ENCODE measurements at regions not wholly inside any gene's neighbourhood (a gene's known extent, or its start where the extent isn't known, plus 50 kb on each side); places are given as distances from the start of the nearest gene placed in this dataset.

DNA sequence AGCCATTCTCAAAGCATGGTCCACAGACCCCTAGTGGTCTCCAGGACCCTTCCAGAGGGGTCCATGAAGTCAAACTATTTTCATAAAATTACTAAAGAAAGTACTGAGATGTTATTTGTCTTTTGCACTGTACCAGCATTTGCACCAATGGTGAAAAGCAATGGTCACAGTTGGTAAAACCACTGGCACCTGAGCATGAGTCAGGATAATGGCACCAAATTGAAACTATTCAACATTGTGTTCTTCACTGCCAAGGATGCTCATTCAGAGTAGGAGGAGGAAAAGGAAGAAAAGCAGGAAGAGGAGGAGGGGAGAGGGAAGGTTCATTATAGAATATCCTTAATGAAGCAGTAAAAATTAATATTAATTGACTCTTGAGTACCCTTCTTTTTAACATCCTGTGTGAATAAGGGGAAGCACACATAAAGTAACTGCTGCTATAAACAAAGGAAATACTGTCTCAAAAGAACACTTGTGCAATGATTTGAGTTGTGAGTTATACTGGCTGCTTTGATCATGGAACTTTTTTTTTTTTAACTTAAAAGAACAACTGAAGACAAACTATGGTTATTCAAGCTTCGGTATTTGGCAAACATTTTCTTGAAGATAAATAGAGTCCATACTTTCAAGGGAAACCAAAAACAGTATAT, 60.2 kb downstream of the MPP7 start:
- TF ChIP-seq ELF4 (IDR thresholded peaks at IDR 0.05) (no peak), ZNF384 (IDR thresholded peaks at IDR 0.05) (no peak), LEF1 (IDR thresholded peaks at IDR 0.05; ENCODE audit: borderline replicate concordance) (no peak), ARNT (IDR thresholded peaks at IDR 0.05) (no peak), FOXA1 (IDR thresholded peaks at IDR 0.05) (no peak), CTBP1 (IDR thresholded peaks at IDR 0.05; ENCODE audit: borderline replicate concordance) (no peak), NFRKB (IDR thresholded peaks at IDR 0.05) (no peak), FOXM1 (IDR thresholded peaks at IDR 0.05; ENCODE audit: borderline replicate concordance) (no peak), SUZ12 (IDR thresholded peaks at IDR 0.05) (no peak), L3MBTL2 (conservative IDR thresholded peaks at IDR 0.05) (no peak)
- TF ChIP-seq, protein P1, sequence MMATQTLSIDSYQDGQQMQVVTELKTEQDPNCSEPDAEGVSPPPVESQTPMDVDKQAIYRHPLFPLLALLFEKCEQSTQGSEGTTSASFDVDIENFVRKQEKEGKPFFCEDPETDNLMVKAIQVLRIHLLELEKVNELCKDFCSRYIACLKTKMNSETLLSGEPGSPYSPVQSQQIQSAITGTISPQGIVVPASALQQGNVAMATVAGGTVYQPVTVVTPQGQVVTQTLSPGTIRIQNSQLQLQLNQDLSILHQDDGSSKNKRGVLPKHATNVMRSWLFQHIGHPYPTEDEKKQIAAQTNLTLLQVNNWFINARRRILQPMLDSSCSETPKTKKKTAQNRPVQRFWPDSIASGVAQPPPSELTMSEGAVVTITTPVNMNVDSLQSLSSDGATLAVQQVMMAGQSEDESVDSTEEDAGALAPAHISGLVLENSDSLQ (IDR thresholded peaks at IDR 0.05): no peak
- CTCF ChIA-PET: interaction anchor here (1.0 kb wide), 1 partner anchor 22 kb away, joined by 4 read pairs; no protein-coding TSS in a partner anchor
- DNase-seq (ENCODE audit: extremely low spot score): no peak
- POLR2A ChIA-PET: interaction anchor here (1.1 kb wide), 1 partner anchor 60 kb away, joined by 3 read pairs; the partner anchor contains the start of gene MPP7

DNA sequence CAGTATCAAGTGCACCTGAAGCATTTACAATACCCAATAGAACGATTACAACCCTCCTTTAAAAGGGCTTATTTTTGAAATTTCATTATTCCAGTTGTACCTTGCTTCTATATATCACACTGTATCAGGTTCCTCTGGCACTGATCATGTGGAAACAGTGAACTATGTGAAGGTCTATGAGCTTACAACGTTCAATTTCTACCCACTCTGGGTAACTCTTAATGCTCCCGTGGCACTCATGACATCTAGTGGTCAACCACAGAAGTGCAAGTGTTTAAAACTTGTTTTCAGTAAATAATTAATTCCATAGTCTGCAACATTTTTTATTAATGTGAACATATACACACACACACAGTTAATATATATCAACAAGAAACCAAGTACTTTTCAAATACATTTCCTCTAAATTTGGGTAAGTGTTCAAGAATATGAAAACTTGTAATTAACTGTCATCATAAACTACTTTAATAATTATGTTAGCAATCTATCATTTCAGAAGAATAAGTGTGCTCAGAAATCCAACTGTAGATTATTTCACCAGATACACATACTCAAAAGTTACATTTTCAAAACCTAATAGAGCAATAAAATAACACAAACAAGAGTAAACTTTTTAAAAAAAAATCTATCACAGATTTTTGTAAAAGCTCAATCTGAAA, 61.0 kb downstream of the MPP7 start:
- peak; percentile 47 for DNase-seq (ENCODE audit: extremely low spot score)
- ChIA-PET POLR2A (interaction anchor here (1.1 kb wide), 1 partner anchor 61 kb away, joined by 3 read pairs; the partner anchor contains the start of gene MPP7), CTCF (interaction anchor here (0.5 to 1.3 kb wide), 11 partner anchors 9 to 683 kb away, joined by 3 to 6 read pairs (median 4); no protein-coding TSS in a partner anchor)
- TF ChIP-seq L3MBTL2 (conservative IDR thresholded peaks at IDR 0.05) (no peak), ZNF384 (IDR thresholded peaks at IDR 0.05) (no peak), CTBP1 (IDR thresholded peaks at IDR 0.05; ENCODE audit: borderline replicate concordance) (no peak), NFRKB (IDR thresholded peaks at IDR 0.05) (no peak), ELF4 (IDR thresholded peaks at IDR 0.05) (no peak), HDGF (IDR thresholded peaks at IDR 0.05; ENCODE audit: borderline replicate concordance) (no peak), FOXA1 (IDR thresholded peaks at IDR 0.05) (no peak), LEF1 (IDR thresholded peaks at IDR 0.05; ENCODE audit: borderline replicate concordance) (no peak), SP1 (IDR thresholded peaks at IDR 0.05) (no peak), TARDBP (IDR thresholded peaks at IDR 0.05) (no peak), SUZ12 (IDR thresholded peaks at IDR 0.05) (no peak), BHLHE40 (IDR thresholded peaks at IDR 0.05; ENCODE audit: borderline replicate concordance) (no peak), ARNT (IDR thresholded peaks at IDR 0.05) (no peak), FOXM1 (IDR thresholded peaks at IDR 0.05; ENCODE audit: borderline replicate concordance) (no peak), FOXK2 (IDR thresholded peaks at IDR 0.05) (no peak)
- TF ChIP-seq, protein P1 (IDR thresholded peaks at IDR 0.05): no peak

DNA sequence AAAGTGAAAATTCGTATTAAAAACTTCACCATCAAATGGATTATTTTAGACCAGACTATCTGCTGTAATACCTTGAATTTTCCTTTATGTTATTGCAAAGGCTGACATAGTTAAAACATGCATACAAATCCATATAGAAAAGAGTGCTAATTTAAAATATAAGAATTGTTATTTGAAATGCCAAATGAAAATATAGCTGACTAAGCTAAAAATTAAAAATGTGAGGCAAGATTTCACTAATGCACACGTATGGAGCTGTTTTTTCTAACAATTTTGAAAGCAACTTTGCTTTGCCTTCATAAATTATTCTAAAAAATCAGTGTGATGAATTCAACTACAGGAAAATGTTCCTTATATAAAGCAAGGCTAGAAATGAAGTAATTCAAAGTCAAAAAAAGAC, 62.5 kb downstream of the MPP7 start:
- no peak for DNase-seq (ENCODE audit: extremely low spot score)
- POLR2A ChIA-PET: no interaction called here
- TF ChIP-seq FOXA1 (IDR thresholded peaks at IDR 0.05) (no peak), FOXK2 (IDR thresholded peaks at IDR 0.05) (no peak), ARNT (IDR thresholded peaks at IDR 0.05) (no peak), TARDBP (IDR thresholded peaks at IDR 0.05) (no peak), SP1 (IDR thresholded peaks at IDR 0.05) (no peak), ZNF384 (IDR thresholded peaks at IDR 0.05) (no peak), SUZ12 (IDR thresholded peaks at IDR 0.05) (no peak), L3MBTL2 (conservative IDR thresholded peaks at IDR 0.05) (no peak), BHLHE40 (IDR thresholded peaks at IDR 0.05; ENCODE audit: borderline replicate concordance) (no peak), FOXM1 (IDR thresholded peaks at IDR 0.05; ENCODE audit: borderline replicate concordance) (no peak)
- CTCF ChIA-PET: interaction anchor here (0.7 kb wide), 2 partner anchors 139 to 611 kb away, joined by 3 read pairs; no protein-coding TSS in a partner anchor

DNA sequence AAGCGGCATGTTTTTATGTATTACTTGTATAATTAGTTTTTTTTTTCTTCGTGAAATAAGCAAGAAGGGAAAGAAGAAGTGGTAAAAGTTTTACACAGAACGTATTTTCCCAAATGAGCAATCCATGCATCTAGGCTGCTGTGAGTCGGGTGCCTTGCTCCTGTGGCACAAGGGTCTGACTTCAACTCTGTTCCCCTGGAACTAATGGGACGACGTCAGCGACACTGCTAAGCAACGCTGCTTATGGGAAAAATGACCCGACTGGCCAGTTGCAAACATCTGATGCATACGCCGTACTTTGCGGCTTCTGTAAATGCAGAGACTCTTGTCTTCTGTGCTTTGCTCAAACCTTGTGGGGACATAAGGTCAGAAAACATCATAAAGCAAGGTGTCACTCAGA, 66.3 kb downstream of the MPP7 start:
- peak; percentile 56 for DNase-seq (ENCODE audit: extremely low spot score)
- ChIA-PET CTCF (no interaction called here), POLR2A (interaction anchor here (0.6 kb wide), 1 partner anchor 67 kb away, joined by 3 read pairs; no protein-coding TSS in a partner anchor)
- TF ChIP-seq, protein P1 (IDR thresholded peaks at IDR 0.05): peak; percentile 89; the same call in 1 of the 2 replicates
- TF ChIP-seq ELF4 (IDR thresholded peaks at IDR 0.05): no peak

DNA sequence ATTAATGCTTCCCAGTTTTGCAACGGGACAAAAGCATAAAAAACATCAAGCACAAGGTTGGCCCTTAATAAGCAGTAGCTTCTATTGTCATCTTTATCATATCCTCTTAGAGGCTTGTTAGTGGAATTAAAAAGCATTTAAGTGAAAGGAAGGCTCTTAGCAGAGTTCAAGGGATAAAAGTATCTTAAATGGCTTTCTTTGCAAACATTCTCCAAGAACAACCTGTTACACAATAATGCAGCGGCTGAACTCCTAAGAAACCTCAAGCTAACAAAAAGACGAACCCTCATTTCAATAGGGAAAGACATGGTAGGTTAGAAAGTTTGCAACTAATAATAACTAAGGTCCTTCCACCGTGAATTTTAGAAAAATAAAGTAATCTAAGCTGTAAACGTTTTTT, 82.1 kb downstream of the MPP7 start:
- TF ChIP-seq TARDBP (IDR thresholded peaks at IDR 0.05) (no peak), CTBP1 (IDR thresholded peaks at IDR 0.05; ENCODE audit: borderline replicate concordance) (no peak), FOXK2 (IDR thresholded peaks at IDR 0.05) (no peak), LEF1 (IDR thresholded peaks at IDR 0.05; ENCODE audit: borderline replicate concordance) (no peak), HDGF (IDR thresholded peaks at IDR 0.05; ENCODE audit: borderline replicate concordance) (no peak), SP1 (IDR thresholded peaks at IDR 0.05) (no peak), ARNT (IDR thresholded peaks at IDR 0.05) (no peak), NFRKB (IDR thresholded peaks at IDR 0.05) (no peak), BHLHE40 (IDR thresholded peaks at IDR 0.05; ENCODE audit: borderline replicate concordance) (no peak), FOXM1 (IDR thresholded peaks at IDR 0.05; ENCODE audit: borderline replicate concordance) (no peak), ELF4 (IDR thresholded peaks at IDR 0.05) (no peak), FOXA1 (IDR thresholded peaks at IDR 0.05) (no peak), SUZ12 (IDR thresholded peaks at IDR 0.05) (no peak), L3MBTL2 (conservative IDR thresholded peaks at IDR 0.05) (no peak), ZNF384 (IDR thresholded peaks at IDR 0.05) (no peak)
- TF ChIP-seq, protein P1 (IDR thresholded peaks at IDR 0.05): no peak
- POLR2A ChIA-PET: interaction anchor here (0.9 kb wide), 1 partner anchor 19 kb away, joined by 3 read pairs; no protein-coding TSS in a partner anchor
- DNase-seq (ENCODE audit: extremely low spot score): no peak
- CTCF ChIA-PET: interaction anchor here (1.0 to 1.7 kb wide), 3 partner anchors 21 to 22 kb away, joined by 3 to 4 read pairs (median 4); no protein-coding TSS in a partner anchor

Data from HEK293T (cell line).